ENCODE measurements at regions not wholly inside any gene's neighbourhood (a gene's known extent, or its start where the extent isn't known, plus 50 kb on each side); places are given as distances from the start of the nearest gene placed in this dataset.
A peak's percentile ranks its signal among the peaks of the same experiment; 100 is the strongest.

DNA sequence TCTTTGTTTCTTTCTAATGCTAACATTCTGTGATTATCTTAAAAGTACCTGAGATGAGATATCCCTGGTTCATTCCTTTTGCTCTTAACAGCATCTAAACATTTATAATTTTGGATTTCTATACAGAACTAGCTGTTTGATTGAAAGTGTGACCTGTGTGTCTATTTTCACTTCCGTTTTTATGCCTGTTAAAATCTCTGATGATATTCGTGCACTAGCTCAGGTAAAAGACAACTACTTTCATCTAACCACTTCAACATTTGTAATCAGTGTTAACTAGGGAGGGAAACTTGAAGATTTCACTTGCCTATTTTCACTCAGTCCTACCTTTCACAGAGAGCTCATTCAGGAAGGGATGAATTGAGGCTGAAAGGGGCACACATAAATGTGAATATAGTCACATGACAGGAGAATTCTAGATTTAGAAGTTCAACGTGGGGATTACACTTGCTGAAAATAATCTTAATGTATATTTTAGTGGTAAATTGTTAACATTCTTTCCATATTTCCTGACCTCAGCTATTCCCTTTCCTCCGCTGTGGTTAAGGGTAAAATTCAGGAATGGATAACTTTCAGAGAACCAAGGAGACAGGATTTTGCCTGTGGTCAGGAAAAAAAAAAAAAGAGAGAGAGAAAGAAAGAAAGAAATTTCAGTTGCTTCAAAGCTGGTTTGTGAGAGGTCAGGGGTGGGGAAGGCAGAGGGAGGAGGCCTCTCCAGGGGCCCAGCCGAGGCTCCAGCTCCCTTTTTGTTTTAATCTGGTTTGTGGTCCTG, 159.8 kb upstream of the TSC22D2 start:
- no peak for DNase-seq (ENCODE audit: low spot score)
- Mint-ChIP-seq H3K4me1 (ENCODE audit: low read depth) (peaks cover 57% of the 10 kb centered on the region), H3K4me3 (ENCODE audit: unreplicated experiment) (peak overlapping the region; percentile 32), H3K27ac (ENCODE audit: unreplicated experiment) (peak overlapping the region; percentile 89), H3K27me3 (ENCODE audit: low read depth) (no peaks in the 10 kb centered on the region), H3K9me3 (ENCODE audit: low read depth) (no peaks in the 10 kb centered on the region), H3K36me3 (ENCODE audit: low read depth) (no peaks in the 10 kb centered on the region)
- TF ChIP-seq, protein P1, sequence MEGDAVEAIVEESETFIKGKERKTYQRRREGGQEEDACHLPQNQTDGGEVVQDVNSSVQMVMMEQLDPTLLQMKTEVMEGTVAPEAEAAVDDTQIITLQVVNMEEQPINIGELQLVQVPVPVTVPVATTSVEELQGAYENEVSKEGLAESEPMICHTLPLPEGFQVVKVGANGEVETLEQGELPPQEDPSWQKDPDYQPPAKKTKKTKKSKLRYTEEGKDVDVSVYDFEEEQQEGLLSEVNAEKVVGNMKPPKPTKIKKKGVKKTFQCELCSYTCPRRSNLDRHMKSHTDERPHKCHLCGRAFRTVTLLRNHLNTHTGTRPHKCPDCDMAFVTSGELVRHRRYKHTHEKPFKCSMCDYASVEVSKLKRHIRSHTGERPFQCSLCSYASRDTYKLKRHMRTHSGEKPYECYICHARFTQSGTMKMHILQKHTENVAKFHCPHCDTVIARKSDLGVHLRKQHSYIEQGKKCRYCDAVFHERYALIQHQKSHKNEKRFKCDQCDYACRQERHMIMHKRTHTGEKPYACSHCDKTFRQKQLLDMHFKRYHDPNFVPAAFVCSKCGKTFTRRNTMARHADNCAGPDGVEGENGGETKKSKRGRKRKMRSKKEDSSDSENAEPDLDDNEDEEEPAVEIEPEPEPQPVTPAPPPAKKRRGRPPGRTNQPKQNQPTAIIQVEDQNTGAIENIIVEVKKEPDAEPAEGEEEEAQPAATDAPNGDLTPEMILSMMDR (IDR thresholded peaks at IDR 0.05): no peak

DNA sequence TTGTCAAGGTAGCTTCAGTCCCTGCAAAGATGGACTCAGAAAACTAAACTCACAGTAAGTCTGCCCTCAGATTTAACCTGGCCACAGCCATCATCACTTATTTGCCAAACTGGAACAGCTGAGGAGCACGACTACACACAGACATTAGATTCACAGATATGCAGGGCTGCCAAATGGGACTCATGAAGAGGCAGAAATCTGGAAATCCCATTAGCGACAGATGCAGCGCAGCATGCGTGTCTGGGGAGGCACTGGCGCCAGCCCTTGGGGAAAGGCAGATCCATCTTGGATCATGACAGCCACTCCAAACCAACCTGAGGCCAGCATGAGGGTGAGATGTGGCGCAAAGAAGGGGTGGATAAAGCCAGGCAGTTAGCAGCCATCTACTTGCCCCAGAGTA, 160.7 kb upstream of the TSC22D2 start:
- no peaks in the 10 kb centered on the region for H3K36me3 Mint-ChIP-seq (ENCODE audit: low read depth)
- H3K4me3 Mint-ChIP-seq (ENCODE audit: unreplicated experiment): no peak overlapping the region
- no peaks in the 10 kb centered on the region for H3K9me3 Mint-ChIP-seq (ENCODE audit: low read depth)
- DNase-seq (ENCODE audit: low spot score): no peak
- no peak overlapping the region for H3K27ac Mint-ChIP-seq (ENCODE audit: unreplicated experiment)
- H3K4me1 Mint-ChIP-seq (ENCODE audit: low read depth): peaks cover 57% of the 10 kb centered on the region
- TF ChIP-seq, protein P1 (IDR thresholded peaks at IDR 0.05): no peak
- H3K27me3 Mint-ChIP-seq (ENCODE audit: low read depth): no peaks in the 10 kb centered on the region

DNA sequence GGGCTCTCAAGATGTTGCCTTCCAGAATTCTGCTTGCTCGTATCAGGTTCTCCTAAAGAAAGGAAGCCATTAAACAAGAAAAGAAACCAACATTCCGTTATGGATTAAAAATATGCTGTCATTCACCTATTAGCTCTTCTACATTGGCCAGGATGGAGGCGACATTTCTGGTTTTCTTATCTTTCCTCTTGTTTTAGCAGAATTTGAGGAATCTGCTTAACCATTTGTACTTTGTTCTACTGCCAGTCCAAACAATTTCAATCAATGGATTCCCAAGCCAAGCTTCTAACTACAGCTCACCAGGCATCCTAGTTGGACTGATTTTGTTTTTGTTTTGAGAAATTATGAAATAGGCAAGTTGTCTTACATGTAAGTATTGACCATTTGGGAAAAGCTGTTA, 164.6 kb upstream of the TSC22D2 start:
- H3K4me1 Mint-ChIP-seq (ENCODE audit: low read depth): peaks cover 47% of the 10 kb centered on the region
- no peak overlapping the region for H3K27ac Mint-ChIP-seq (ENCODE audit: unreplicated experiment)
- TF ChIP-seq, protein P1 (IDR thresholded peaks at IDR 0.05): no peak
- no peaks in the 10 kb centered on the region for H3K27me3 Mint-ChIP-seq (ENCODE audit: low read depth)
- no peaks in the 10 kb centered on the region for H3K9me3 Mint-ChIP-seq (ENCODE audit: low read depth)
- H3K36me3 Mint-ChIP-seq (ENCODE audit: low read depth): no peaks in the 10 kb centered on the region
- no peak for DNase-seq (ENCODE audit: low spot score)
- H3K4me3 Mint-ChIP-seq (ENCODE audit: unreplicated experiment): no peak overlapping the region

DNA sequence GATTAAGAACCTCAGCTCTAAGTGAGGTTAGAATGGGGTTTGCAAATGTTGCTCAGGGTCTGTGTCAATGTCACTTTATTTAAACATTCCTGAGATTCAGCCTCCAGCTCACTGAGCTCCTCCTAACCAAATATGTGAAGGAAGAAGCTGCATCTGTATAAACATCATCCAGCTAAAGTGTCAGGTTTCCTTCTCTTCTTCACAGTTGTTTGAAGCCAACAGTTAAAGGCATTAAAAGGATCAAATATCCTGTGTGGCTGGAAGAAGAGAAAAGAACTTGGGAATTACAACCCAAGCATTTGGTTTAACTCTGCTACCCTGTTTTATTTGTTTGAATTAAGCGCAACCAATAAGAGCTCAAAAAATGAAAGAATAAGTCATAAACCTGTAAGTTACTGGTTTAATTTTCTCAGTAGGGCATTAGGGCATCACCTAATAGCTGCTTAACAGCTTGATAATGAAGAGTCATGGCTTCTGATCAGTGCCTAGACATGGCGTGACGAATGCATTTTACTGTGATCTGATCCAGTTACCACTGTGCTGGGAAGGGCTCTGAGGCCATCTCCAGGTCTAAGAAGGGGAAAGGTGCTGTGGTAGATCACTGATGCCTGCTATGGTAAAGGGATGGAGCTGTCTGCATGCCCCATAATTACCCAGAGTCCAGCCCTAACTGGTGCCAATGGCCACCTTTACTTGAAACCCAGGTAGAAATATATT, 165.7 kb upstream of the TSC22D2 start:
- Mint-ChIP-seq H3K9me3 (ENCODE audit: low read depth) (peaks cover 4% of the 10 kb centered on the region), H3K27me3 (ENCODE audit: low read depth) (no peaks in the 10 kb centered on the region), H3K36me3 (ENCODE audit: low read depth) (no peaks in the 10 kb centered on the region), H3K4me3 (ENCODE audit: unreplicated experiment) (no peak overlapping the region), H3K4me1 (ENCODE audit: low read depth) (peaks cover 50% of the 10 kb centered on the region), H3K27ac (ENCODE audit: unreplicated experiment) (peak overlapping the region; percentile 53)
- DNase-seq (ENCODE audit: low spot score): no peak
- TF ChIP-seq, protein P1 (IDR thresholded peaks at IDR 0.05): no peak

DNA sequence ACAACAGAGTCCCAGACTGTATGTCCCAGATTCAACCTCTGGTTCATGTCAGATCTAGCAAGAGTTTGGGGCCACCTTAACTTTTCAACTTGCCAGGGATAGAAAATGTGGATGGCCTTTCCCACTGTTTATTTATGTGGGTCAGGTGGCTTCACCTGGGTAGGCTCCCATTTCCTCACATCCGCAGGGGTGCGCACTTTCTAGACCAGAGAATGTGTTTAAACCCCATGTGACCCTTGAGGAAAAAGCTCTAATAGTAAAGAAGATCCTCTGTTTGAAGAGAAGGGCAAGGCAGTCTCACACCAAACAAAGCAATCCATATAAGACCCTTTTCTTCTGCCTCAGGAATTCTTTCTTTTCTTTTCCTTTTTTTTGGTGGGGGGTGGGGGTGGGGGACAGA, 167.2 kb upstream of the TSC22D2 start:
- H3K9me3 Mint-ChIP-seq (ENCODE audit: low read depth): peaks cover 4% of the 10 kb centered on the region
- H3K36me3 Mint-ChIP-seq (ENCODE audit: low read depth): no peaks in the 10 kb centered on the region
- no peak overlapping the region for H3K27ac Mint-ChIP-seq (ENCODE audit: unreplicated experiment)
- DNase-seq (ENCODE audit: low spot score): no peak
- TF ChIP-seq, protein P1 (IDR thresholded peaks at IDR 0.05): no peak
- no peak overlapping the region for H3K4me3 Mint-ChIP-seq (ENCODE audit: unreplicated experiment)
- H3K27me3 Mint-ChIP-seq (ENCODE audit: low read depth): no peaks in the 10 kb centered on the region
- peaks cover 65% of the 10 kb centered on the region for H3K4me1 Mint-ChIP-seq (ENCODE audit: low read depth)

Measured in chondrocyte (in vitro differentiated cells).